OCI-M2 (cell line): ENCODE measurements at regions not wholly inside any gene's neighbourhood (a gene's known extent, or its start where the extent isn't known, plus 50 kb on each side); places are given as distances from the start of the nearest gene placed in this dataset.
A peak's percentile ranks its signal among the peaks of the same experiment; 100 is the strongest.

Experiments used
- DNase-seq: peaks from one replicate; lab custom pipeline; 2025; ENCODE audit not compliant: unreplicated experiment; lab: John Stamatoyannopoulos, UW

- DNase-seq: no peak
These were observed 292.3 kb upstream of the CD180 start for GRCh38 chr5:67488885-67489284.

- DNase-seq: no peak
These were observed 291.3 kb upstream of the CD180 start for GRCh38 chr5:67487862-67488261.

GRCh38 chr5:67483453-67484030 lies 286.9 kb upstream of the CD180 start:
- DNase-seq: no peak

GRCh38 chr5:67481362-67481761 lies 284.8 kb upstream of the CD180 start:
- DNase-seq: no peak

- DNase-seq: no peak
These were observed 281.7 kb upstream of the CD180 start for GRCh38 chr5:67478337-67478736.

- DNase-seq: no peak
These were observed 280.4 kb upstream of the CD180 start for GRCh38 chr5:67476995-67477394.

- DNase-seq: no peak
These were observed 279.9 kb upstream of the CD180 start for GRCh38 chr5:67476531-67476930.

- no peak for DNase-seq
These were observed 278.9 kb upstream of the CD180 start for GRCh38 chr5:67475489-67475888.

GRCh38 chr5:67474597-67475238 lies 278.1 kb upstream of the CD180 start:
- no peak for DNase-seq

- no peak for DNase-seq
These were observed 270.5 kb upstream of the CD180 start for GRCh38 chr5:67467110-67467509.

- no peak for DNase-seq
These were observed 269.1 kb upstream of the CD180 start for GRCh38 chr5:67465537-67466207.

- DNase-seq: no peak
These were observed 265.5 kb upstream of the CD180 start for GRCh38 chr5:67462147-67462546.

GRCh38 chr5:67459253-67459652 lies 262.7 kb upstream of the CD180 start:
- DNase-seq: no peak

GRCh38 chr5:67455970-67456369 lies 259.4 kb upstream of the CD180 start:
- DNase-seq: no peak

GRCh38 chr5:67454957-67455561 lies 258.5 kb upstream of the CD180 start:
- no peak for DNase-seq

- DNase-seq: peak; percentile 19
These were observed 256.7 kb upstream of the CD180 start for GRCh38 chr5:67453111-67453905.

- DNase-seq: no peak
These were observed 255.2 kb upstream of the CD180 start for GRCh38 chr5:67451640-67452279.

GRCh38 chr5:67447732-67448131 lies 251.1 kb upstream of the CD180 start:
- no peak for DNase-seq

- DNase-seq: no peak
These were observed 241.6 kb upstream of the CD180 start for GRCh38 chr5:67437905-67438845.

GRCh38 chr5:67435032-67435431 lies 238.4 kb upstream of the CD180 start:
- no peak for DNase-seq
